ENCODE measurements at regions not wholly inside any gene's neighbourhood (a gene's known extent, or its start where the extent isn't known, plus 50 kb on each side); places are given as distances from the start of the nearest gene placed in this dataset.

GRCh38 chr10:2284071-2284470, 546.7 kb upstream of the ADARB2 start:
- Mint-ChIP-seq H3K9me3 (no peaks in the 10 kb centered on the region), H3K27ac (no peak overlapping the region), H3K36me3 (no peaks in the 10 kb centered on the region), H3K27me3 (peaks cover 2% of the 10 kb centered on the region), H3K4me3 (no peak overlapping the region), H3K4me1 (no peaks in the 10 kb centered on the region)

- Mint-ChIP-seq H3K9me3 (no peaks in the 10 kb centered on the region), H3K4me3 (no peak overlapping the region), H3K27me3 (peaks cover 1% of the 10 kb centered on the region), H3K4me1 (no peaks in the 10 kb centered on the region), H3K36me3 (no peaks in the 10 kb centered on the region), H3K27ac (no peak overlapping the region)
Observed at GRCh38 chr10:2282202-2282601, 544.9 kb upstream of the ADARB2 start.

- Mint-ChIP-seq H3K27me3 (no peaks in the 10 kb centered on the region), H3K27ac (no peak overlapping the region), H3K36me3 (no peaks in the 10 kb centered on the region), H3K9me3 (no peaks in the 10 kb centered on the region), H3K4me1 (no peaks in the 10 kb centered on the region), H3K4me3 (no peak overlapping the region)
Observed at GRCh38 chr10:2280713-2281300, 543.5 kb upstream of the ADARB2 start.

- Mint-ChIP-seq H3K4me3 (no peak overlapping the region), H3K27ac (no peak overlapping the region), H3K36me3 (no peaks in the 10 kb centered on the region), H3K9me3 (no peaks in the 10 kb centered on the region), H3K4me1 (no peaks in the 10 kb centered on the region), H3K27me3 (no peaks in the 10 kb centered on the region)
Observed at GRCh38 chr10:2279711-2280110, 542.4 kb upstream of the ADARB2 start.

GRCh38 chr10:2278363-2278762, 541.0 kb upstream of the ADARB2 start:
- no peaks in the 10 kb centered on the region for H3K4me1 Mint-ChIP-seq
- no peaks in the 10 kb centered on the region for H3K27me3 Mint-ChIP-seq
- no peaks in the 10 kb centered on the region for H3K36me3 Mint-ChIP-seq
- H3K27ac Mint-ChIP-seq: no peak overlapping the region
- H3K4me3 Mint-ChIP-seq: no peak overlapping the region
- H3K9me3 Mint-ChIP-seq: no peaks in the 10 kb centered on the region

GRCh38 chr10:2263561-2263960, 526.2 kb upstream of the ADARB2 start:
- Mint-ChIP-seq H3K27me3 (peaks cover 7% of the 10 kb centered on the region), H3K27ac (no peak overlapping the region), H3K4me3 (no peak overlapping the region), H3K36me3 (peaks cover 3% of the 10 kb centered on the region), H3K4me1 (no peaks in the 10 kb centered on the region), H3K9me3 (peaks cover 6% of the 10 kb centered on the region)

GRCh38 chr10:2262878-2263277, 525.6 kb upstream of the ADARB2 start:
- peaks cover 3% of the 10 kb centered on the region for H3K27me3 Mint-ChIP-seq
- H3K36me3 Mint-ChIP-seq: peaks cover 3% of the 10 kb centered on the region
- no peak overlapping the region for H3K4me3 Mint-ChIP-seq

GRCh38 chr10:2262333-2262732, 525.0 kb upstream of the ADARB2 start:
- H3K27me3 Mint-ChIP-seq: peaks cover 3% of the 10 kb centered on the region
- peaks cover 6% of the 10 kb centered on the region for H3K9me3 Mint-ChIP-seq
- H3K4me1 Mint-ChIP-seq: no peaks in the 10 kb centered on the region
- no peak overlapping the region for H3K27ac Mint-ChIP-seq
- no peak overlapping the region for H3K4me3 Mint-ChIP-seq
- H3K36me3 Mint-ChIP-seq: peaks cover 3% of the 10 kb centered on the region

More at GRCh38 chr10:2262878-2263277, 525.6 kb upstream of the ADARB2 start:
- Mint-ChIP-seq H3K27ac (no peak overlapping the region), H3K4me1 (no peaks in the 10 kb centered on the region), H3K9me3 (peaks cover 6% of the 10 kb centered on the region)

GRCh38 chr10:2256241-2256640, 518.9 kb upstream of the ADARB2 start:
- no peaks in the 10 kb centered on the region for H3K4me1 Mint-ChIP-seq
- H3K27me3 Mint-ChIP-seq: peaks cover 4% of the 10 kb centered on the region
- H3K27ac Mint-ChIP-seq: no peak overlapping the region
- no peaks in the 10 kb centered on the region for H3K36me3 Mint-ChIP-seq
- H3K4me3 Mint-ChIP-seq: no peak overlapping the region
- no peaks in the 10 kb centered on the region for H3K9me3 Mint-ChIP-seq

- no peaks in the 10 kb centered on the region for H3K4me1 Mint-ChIP-seq
- H3K27me3 Mint-ChIP-seq: peaks cover 6% of the 10 kb centered on the region
- H3K4me3 Mint-ChIP-seq: no peak overlapping the region
- no peaks in the 10 kb centered on the region for H3K36me3 Mint-ChIP-seq
- no peak overlapping the region for H3K27ac Mint-ChIP-seq
- no peaks in the 10 kb centered on the region for H3K9me3 Mint-ChIP-seq
Observed at GRCh38 chr10:2252096-2252495, 514.8 kb upstream of the ADARB2 start.

- H3K4me3 Mint-ChIP-seq: no peak overlapping the region
- H3K36me3 Mint-ChIP-seq: no peaks in the 10 kb centered on the region
- peaks cover 6% of the 10 kb centered on the region for H3K27me3 Mint-ChIP-seq
- H3K27ac Mint-ChIP-seq: no peak overlapping the region
- H3K4me1 Mint-ChIP-seq: no peaks in the 10 kb centered on the region
- H3K9me3 Mint-ChIP-seq: no peaks in the 10 kb centered on the region
Observed at GRCh38 chr10:2251631-2252030, 514.3 kb upstream of the ADARB2 start.

GRCh38 chr10:2246747-2247146, 509.4 kb upstream of the ADARB2 start:
- Mint-ChIP-seq H3K9me3 (no peaks in the 10 kb centered on the region), H3K4me3 (no peak overlapping the region), H3K36me3 (no peaks in the 10 kb centered on the region), H3K4me1 (no peaks in the 10 kb centered on the region), H3K27me3 (peaks cover 2% of the 10 kb centered on the region), H3K27ac (peak overlapping the region; percentile 38)

- no peaks in the 10 kb centered on the region for H3K36me3 Mint-ChIP-seq
- no peaks in the 10 kb centered on the region for H3K9me3 Mint-ChIP-seq
- H3K4me3 Mint-ChIP-seq: no peak overlapping the region
- H3K27ac Mint-ChIP-seq: no peak overlapping the region
- no peaks in the 10 kb centered on the region for H3K4me1 Mint-ChIP-seq
- H3K27me3 Mint-ChIP-seq: no peaks in the 10 kb centered on the region
Observed at GRCh38 chr10:2245580-2245979, 508.3 kb upstream of the ADARB2 start.

GRCh38 chr10:2244471-2244870, 507.1 kb upstream of the ADARB2 start:
- H3K4me1 Mint-ChIP-seq: no peaks in the 10 kb centered on the region
- no peaks in the 10 kb centered on the region for H3K9me3 Mint-ChIP-seq
- H3K4me3 Mint-ChIP-seq: no peak overlapping the region
- H3K27me3 Mint-ChIP-seq: no peaks in the 10 kb centered on the region
- H3K36me3 Mint-ChIP-seq: no peaks in the 10 kb centered on the region
- H3K27ac Mint-ChIP-seq: no peak overlapping the region

- Mint-ChIP-seq H3K27me3 (no peaks in the 10 kb centered on the region), H3K36me3 (no peaks in the 10 kb centered on the region), H3K4me3 (no peak overlapping the region), H3K9me3 (no peaks in the 10 kb centered on the region), H3K27ac (no peak overlapping the region), H3K4me1 (no peaks in the 10 kb centered on the region)
Observed at GRCh38 chr10:2236876-2237275, 499.6 kb upstream of the ADARB2 start.

- no peak overlapping the region for H3K27ac Mint-ChIP-seq
- H3K27me3 Mint-ChIP-seq: no peaks in the 10 kb centered on the region
- H3K4me1 Mint-ChIP-seq: no peaks in the 10 kb centered on the region
- no peaks in the 10 kb centered on the region for H3K36me3 Mint-ChIP-seq
- no peaks in the 10 kb centered on the region for H3K9me3 Mint-ChIP-seq
- H3K4me3 Mint-ChIP-seq: no peak overlapping the region
Observed at GRCh38 chr10:2232479-2232878, 495.2 kb upstream of the ADARB2 start.

GRCh38 chr10:2230478-2230877, 493.2 kb upstream of the ADARB2 start:
- Mint-ChIP-seq H3K27me3 (no peaks in the 10 kb centered on the region), H3K4me3 (no peak overlapping the region), H3K4me1 (no peaks in the 10 kb centered on the region), H3K27ac (no peak overlapping the region), H3K9me3 (no peaks in the 10 kb centered on the region), H3K36me3 (no peaks in the 10 kb centered on the region)

Data from activated naive CD4-positive, alpha-beta T cell treated with anti-CD3 and anti-CD28 coated beads, Interleukin-2, amount 50 U/mL, for 24 hours (primary cell).